GM18498 (cell line): ENCODE measurements at regions not wholly inside any gene's neighbourhood (a gene's known extent, or its start where the extent isn't known, plus 50 kb on each side); places are given as distances from the start of the nearest gene placed in this dataset.
A peak's percentile ranks its signal among the peaks of the same experiment; 100 is the strongest.
"Not testable (repeated sequence)": the region's sequence is repeated elsewhere in the genome, so short reads cannot be mapped to it uniquely, and the experiment has no call there.

Experiments used
- ATAC-seq: cut with Tn5 transposase; IDR thresholded peaks from one replicate; pipeline ENCODE4 v1.9.1; 2021; ENCODE audit warnings: mild to moderate bottlenecking, moderate library complexity; ENCODE audit not compliant: unreplicated experiment

DNA sequence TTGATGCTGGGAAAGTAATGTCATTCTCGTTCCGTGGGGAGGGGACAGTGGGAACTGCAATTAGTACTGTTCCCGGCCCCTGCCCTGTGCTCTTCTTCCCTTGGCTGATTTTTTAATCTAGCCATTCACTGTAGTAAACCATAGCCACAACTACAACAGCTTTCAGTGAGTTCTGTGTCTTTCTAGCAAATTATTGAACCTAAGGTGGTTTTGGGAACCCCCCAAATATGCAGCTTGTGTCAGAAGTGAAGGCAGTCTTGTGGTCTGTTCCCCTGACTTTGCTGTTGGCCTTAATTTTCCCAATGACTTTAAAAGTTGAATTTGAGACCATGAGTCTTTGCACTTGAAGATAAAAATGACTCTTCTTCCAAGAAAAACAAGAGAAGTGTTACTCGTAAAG, 114.3 kb upstream of the ETV6 start:
- ATAC-seq = no peak

DNA sequence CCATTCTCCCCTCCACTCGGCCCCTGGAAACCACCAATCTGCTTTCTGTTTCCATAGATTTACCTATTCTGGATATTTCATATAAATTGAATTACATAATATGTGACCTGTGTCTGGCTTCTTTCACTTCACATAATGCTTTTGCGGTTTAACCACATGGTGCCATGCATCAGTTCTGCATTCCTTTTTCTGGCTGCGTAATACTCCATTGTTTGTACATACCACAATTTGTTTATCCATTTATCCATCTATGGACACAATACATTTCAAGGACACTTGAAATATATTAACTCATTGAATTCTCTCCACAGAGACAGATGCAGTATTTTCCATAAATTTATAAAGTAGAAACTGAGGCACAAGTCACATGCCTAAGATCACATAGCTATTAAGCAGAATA, 110.3 kb upstream of the ETV6 start:
- ATAC-seq = no peak

DNA sequence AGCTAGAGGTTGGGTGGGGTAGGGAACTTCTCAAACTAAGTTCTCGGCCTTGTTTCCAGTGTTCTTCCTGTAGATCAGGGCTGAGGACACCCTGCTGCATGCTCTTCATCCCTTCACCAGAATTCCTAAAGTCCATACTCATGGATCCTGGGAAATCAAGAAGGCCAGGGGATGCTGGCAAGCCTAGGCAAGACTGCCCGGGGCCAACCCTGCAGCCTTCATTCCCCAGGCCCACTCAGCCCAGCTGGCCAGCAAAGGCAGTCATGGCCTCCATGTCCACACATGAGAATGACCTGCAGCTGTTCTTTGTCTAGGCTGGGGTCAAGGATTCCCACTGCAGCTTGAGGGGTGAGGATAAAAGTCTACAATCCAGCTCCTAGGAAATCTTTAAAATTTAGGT, 109.3 kb upstream of the ETV6 start:
- no peak for ATAC-seq

DNA sequence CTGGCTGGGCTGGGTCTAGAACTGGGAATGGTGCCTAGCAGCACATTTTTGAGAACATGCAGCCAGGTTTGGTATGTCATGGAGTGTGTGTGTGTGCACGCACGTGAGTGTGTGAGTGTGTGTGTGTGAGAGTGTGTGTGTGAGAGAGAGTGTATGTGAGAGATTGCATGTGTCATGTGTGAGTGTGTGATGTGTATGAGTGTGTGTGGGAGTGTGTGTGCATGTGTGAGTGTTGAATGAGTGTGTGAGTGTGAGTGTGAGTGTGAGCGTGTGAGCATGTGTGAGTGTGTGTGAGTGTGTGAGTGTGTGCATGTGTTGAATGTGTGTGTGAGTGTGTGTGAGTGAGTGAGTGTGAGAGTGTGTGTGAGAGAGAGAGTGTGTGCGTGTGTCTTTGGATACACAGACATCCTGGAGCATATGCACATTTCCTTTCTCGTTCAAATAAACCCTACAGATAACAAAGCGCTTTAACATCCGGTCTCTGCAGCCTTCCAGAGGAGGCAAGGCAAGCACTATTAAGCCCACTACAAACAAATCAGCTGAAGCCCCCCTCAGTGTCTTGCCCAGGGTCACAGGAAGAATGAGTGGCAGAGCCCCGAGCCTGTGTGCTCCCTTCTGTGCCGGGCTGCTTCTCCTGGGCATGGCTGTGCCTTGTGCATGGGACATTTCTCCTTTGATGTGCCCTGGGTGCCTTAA, 108.7 kb upstream of the ETV6 start:
- ATAC-seq = no peak

DNA sequence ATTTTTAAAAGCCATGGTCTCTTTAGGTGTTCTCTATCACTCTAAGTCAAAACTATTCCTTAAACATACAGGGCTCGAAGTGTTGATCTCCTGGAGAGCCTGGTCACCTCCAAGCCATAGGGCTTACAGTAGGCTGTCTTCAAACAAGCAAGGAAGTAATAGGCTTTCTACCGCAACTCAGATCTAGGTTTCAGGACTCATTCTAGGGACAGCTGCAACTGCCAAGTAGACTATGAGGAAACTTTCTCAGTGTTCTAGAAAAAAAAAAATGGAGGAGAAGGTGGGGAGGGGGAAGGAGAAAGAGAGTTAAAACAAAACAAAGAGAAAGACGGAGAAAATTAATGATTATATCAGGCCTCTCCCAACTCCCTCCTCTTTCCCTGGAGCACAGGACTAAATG, 106.9 kb upstream of the ETV6 start:
- no peak for ATAC-seq

DNA sequence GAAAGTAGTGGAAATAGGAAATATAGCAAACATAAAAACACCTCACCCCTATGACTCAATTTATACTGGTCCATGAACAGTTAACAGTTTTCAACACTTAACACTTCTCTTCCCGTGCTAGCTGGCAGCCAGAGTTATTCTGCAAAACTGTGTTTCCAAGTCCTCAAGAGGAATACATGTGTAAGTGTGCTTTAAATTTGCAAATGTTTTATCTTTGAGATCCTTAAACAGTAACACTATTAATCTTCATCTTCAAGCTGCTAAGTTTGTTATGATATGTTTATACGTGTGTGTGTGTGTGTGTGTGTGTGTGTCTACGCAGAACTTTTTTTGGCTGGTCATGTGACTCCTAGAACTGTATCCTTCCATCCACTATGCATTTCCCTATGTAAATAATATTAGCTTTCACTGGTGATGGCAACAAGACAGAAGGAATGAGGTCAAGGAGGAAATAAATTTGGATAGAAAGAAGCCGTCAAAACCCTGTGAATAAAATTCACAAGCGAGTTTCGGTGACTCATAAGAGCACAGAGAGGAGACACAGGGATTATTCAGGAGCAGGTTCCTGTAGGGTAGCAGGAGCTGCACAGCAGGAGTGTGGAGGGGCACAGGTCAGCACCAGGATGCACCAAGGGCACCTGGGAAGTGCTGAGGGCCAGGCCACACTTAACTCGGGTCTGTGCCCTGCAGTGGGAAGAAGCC, 105.9 kb upstream of the ETV6 start:
- ATAC-seq = no peak

DNA sequence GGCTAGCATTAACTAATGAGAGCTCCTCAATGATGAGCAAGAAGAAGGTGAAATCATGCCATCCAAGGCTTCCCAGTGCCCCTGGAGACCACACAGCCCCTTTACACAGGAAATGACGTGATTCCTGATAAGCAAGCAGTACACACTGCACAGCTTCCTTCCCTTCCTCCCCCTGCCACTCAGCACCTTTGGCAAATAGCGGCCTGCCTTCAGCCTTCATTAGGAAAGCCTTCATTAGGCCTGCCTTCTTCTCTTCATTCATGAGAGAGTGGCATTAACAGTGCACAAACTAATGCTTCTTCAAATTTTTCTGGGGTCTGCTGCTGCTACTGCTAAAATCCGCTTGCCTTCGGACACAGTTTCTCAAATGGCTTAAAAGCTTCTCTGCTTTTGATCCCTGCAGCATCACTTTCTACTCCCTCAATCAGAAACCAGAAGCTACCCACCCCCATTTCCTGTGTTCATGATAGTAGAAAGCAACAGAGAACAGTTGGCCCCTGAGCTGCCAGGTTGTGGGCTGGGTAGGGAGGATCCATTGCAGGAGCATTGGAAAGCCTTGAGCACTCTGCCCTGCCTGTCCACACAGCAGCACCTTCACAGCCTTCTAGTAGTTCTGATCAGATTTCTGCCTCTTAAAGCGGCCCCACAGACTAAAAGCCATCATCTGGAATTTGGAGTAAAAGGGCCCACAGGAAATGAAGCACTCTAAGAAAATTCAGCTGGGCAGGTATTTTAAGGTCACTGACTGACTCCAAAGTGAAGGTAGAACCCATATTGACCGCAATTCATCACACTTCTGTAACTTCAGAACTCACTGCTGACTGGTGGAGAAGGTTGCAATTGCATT, 103.8 kb upstream of the ETV6 start:
- ATAC-seq = peak; percentile 82

DNA sequence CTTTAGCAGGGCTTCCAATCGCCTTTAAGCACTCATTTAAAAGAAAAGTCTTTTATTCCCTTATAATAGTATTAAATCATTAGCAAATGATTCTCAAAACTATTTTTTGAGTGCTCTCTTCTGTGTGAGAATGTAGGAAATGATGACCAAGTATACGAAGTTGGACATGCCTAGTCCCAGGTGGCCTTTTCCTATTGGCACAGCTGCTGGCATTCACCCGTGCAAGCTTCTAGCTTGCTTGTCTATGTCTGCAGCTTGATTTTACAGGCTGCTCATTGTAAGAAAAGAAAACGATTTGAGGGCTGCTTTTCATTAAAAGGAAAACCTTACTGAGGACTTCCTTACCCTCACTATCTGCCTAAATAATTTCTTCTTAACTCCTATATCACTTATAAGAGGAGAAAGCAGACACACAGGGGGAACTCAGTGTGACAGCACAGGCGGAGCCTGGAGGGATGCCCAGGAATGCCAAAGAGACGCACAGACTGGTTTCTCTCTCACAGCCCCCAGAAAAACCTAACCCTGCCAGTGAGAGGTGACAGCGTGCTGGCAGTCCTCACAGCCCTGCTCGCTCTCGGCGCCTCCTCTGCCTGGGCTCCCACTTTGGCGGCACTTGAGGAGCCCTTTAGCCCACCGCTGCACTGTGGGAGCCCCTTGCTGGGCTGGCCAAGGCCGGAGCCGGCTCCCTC, 102.7 kb upstream of the ETV6 start:
- not testable (repeated sequence) for ATAC-seq

DNA sequence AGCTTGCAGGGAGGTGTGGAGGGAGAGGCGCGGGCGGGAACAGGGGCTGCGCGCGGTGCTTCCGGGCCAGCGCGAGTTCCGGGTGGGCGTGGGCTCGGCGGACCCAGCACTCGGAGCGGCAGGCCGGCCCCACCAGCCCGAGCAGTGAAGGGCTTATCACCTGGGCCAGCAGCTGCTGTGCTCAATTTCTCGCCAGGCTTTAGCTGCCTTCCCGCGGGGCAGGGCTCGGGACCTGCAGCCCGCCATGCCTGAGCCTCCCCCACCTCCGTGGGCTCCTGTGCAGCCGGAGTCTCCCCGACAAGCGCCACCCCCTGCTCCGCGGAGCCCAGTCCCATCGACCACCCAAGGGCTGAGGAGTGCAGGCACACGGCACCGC, 102.2 kb upstream of the ETV6 start:
- not testable (repeated sequence) for ATAC-seq

DNA sequence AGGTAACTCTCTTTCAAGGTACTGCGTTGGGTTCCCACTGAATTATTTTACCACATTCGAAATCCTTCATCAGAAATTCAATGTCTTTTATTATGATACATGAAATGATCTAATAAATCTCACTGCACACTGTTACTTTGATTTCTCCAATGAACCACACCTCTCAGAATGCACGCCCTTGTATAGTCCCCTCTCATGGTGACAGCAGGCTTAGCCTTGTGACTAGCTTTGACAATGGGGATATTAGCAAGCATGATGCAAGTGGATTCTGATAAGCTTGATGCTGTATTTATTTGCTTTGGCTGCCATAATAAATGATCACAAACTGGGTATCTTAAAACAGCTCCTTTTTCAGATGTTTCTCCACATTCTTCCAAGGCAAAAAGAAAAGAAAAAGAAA, 100.4 kb upstream of the ETV6 start:
- ATAC-seq = no peak

DNA sequence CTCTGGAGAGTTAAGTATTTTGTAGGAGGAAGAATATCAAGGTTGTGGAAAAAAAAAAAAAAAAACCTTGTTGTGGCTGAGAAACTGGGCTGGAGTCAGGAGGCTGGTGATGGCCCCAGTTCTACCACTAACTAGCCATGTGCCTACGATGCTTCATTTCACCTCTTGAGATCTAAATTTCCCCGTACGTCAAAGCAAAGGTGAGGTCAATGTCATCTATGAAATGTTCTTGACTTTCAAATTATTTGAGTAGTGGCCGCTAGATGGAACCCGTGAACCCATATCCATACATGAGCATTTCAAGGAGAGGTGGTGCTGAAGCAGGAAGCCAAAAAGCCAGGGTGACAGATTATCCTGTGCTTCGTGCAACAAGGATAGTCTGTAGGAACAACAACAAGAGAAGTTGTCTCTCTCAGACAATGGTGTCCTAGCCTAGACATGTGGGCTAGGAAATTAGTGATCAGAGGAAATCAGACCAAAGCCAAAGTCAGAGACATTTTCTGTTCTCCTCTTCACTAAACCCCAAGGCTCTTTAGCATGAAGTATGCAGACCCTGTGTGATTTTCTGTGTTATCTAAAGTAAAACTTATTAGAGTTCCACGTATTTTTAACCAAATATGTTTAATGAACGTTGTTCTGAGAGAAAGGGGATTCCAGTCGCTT, 95.5 kb upstream of the ETV6 start:
- ATAC-seq = peak; percentile 75

DNA sequence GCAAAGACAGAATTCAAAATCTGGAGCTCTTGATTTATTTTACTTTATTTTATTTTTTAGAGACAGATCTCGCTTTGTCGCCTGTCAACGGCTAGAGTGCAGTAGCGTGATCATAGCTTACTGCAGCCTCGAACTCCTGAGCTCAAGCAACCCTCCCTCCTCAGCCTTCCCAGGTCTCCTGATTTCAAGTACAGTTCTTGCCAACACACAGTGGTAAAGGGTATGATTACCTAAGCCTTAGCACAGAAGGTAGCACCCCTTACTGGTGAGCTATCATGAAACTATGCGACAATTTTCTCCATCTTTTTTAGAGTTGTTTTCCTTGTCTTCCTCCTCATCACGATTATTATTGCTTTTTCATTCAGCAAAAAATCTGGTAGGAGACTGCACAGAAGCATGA, 94.3 kb upstream of the ETV6 start:
- no peak for ATAC-seq

DNA sequence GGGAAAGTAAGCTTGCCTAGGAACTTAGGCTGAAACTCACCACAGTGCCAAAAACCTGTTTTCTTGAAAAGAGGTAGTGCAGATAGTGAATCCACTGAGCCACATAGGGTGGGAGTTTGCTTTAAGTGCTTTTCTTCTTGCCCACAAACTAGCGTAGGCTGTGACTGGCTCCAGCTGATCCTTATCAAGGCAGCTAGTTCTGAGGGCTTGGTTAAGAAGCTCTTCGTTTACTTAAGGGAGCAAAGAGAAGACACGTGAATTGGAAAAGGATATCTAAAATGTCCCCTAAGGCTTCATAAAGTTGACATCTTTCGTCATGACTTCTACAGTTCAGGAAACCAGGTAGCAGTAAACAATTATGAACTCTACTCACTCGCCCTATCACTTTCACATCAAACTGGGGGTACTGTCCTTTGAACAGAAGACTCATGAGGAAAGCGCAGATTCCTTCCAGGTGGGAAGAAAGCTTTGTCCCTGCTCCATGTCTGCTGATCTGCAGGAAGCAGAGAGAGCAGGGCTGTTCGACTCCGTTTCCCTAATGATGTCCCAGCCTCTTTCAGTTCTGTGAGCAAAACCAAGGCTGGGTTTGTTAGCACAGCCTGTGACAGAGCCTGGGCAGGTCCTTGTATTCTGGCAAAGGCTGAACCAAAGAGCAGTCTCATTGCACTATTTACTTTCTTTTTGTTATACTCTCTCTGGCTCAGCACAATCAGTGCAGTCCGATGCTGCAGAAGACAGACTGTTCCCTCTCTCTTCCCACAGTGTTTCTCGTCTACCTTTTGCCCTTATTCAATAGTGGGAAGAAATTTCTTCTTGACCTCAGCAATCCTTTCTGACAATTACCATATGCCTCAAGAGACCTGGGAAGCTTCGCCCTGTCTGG, 93.5 kb upstream of the ETV6 start:
- ATAC-seq = no peak

DNA sequence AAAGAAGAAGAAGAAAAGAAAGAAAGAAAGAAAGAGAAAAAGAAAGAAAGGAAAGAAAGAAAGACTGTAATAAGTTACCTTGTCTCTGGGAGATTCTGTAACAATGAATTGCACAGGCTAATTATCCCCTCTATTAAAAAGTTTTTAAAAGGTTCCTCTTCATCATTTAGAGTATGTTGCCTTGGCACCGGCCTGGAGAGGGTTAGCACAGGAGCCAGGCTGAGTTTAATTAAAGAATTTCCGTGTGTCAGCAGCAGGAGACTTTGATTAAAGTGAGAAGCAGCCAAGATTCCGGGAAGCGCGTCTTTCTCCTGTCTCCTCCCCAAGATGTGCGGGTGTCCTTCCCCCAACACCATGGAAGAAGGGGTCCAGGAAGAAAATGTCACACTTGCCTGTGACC, 92.8 kb upstream of the ETV6 start:
- ATAC-seq = no peak

DNA sequence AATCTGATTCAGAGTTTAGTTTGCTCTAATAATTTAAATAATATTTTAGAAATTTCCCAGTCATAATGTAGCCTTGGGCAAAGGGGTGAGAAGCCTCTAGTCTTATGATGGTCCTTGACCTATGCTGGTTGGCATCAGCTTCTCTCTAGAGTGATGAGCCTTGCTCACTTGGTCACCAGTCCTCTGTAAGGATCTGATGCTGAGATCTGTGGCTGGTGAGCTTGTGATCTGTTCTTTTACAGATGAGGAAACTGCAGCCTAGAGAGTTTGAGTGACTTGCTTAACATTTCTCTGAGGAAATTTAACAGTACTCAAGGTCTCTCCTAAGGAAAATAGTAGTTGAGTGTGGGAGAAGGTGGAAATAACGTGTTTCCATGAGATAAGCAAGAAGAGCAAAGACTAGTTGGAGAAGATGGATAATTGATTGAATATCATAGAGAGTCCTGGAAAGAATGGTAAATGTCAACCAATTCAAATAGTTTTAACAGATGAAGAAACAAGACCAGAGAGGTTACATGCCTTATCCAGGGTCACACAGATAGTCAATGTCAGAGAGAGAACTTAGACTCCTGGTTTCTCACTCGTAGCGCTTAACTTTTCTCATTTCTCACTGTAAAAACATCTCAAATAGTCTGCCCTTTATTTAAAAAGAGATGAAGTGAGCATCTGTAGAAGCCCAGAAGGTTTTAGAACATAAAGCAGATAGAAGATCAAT, 89.7 kb upstream of the ETV6 start:
- ATAC-seq = no peak

DNA sequence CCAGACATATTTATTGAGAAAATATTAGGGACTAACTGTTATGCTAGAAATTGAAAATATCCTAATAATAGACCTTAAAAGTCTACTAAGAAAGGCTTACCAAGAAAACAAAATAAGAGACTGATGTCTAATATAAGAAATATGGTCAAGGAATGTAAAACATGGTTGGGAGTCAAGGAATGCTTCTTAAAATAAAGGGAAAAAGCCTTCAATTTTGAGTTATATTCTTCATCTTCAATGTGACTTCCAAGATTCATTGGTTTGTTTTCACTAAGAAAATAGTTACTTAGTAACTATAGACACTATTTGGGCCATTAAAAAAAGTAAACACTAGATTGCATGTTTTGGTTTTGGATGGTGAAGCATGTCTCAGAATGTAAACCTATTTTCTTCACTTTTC, 88.1 kb upstream of the ETV6 start:
- ATAC-seq = no peak

DNA sequence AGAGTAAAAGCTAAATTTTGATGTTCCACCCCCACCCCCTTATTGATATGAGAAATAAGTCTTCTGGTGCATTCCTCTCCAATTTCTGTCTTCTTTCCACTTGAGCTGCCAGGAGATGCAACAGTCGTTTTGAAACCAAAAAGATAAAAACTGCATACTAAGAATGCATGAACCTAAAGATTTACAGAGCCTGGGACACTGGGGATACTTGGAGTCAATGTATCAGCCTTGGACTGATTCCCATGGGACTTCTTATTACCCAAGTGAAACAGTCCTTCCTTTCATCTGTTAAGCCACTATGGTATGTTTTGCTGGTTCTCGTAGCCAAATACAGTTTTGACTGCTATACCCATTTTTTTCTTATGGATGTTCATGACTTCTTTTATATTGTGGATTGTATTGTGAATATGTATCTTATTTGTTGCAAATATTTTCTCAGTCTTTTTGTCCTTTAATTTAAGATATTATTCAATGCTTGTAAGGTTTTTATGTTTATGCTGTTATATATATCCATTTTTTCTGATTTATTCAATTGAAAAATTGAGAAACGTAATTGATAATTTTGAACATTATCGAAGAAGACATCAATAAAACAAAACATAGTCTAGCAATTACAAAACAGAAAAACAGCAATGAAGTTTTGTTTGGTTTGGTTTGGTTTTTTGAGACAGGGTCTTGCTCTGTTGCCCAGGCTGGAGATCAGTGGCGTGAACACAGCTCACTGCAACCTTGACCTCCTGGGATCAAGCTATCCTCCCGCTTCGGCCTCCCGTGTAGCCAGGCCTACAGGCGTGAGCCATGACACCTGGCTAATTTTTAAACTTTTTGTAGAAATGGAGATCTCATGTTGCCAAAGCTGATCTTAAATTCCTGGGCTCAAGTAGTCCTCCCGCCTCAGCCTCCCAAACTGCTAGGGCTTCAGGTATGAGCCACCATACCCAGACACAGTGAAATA, 85.4 kb upstream of the ETV6 start:
- ATAC-seq = no peak
